ENCODE measurements at regions not wholly inside any gene's neighbourhood (a gene's known extent, or its start where the extent isn't known, plus 50 kb on each side); places are given as distances from the start of the nearest gene placed in this dataset.

DNA sequence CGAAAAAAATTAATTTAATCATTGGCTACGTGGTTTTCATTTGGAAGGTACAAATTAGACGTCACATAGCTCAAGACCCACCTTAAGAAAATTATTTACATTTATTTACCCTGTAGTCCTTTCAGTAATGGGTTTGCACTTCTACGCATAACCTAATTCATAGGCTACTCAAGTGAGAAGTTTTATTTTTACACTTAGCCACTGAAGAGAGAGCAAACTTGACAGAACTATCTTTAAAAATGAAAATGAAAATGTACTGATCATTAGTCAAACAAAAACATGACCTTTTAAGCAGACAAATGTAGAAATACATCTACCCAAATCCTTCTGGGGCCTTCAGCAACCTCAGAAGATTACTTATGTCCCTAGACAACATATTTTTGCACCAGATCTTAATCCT lies 269.4 kb upstream of the TTC14 start:
- TF ChIP-seq EZH2 (IDR thresholded peaks at IDR 0.05; ENCODE audit: borderline replicate concordance, insufficient read depth, low read depth, low read length, poor library complexity, severe bottlenecking) = no peak
- TF ChIP-seq, protein P1, sequence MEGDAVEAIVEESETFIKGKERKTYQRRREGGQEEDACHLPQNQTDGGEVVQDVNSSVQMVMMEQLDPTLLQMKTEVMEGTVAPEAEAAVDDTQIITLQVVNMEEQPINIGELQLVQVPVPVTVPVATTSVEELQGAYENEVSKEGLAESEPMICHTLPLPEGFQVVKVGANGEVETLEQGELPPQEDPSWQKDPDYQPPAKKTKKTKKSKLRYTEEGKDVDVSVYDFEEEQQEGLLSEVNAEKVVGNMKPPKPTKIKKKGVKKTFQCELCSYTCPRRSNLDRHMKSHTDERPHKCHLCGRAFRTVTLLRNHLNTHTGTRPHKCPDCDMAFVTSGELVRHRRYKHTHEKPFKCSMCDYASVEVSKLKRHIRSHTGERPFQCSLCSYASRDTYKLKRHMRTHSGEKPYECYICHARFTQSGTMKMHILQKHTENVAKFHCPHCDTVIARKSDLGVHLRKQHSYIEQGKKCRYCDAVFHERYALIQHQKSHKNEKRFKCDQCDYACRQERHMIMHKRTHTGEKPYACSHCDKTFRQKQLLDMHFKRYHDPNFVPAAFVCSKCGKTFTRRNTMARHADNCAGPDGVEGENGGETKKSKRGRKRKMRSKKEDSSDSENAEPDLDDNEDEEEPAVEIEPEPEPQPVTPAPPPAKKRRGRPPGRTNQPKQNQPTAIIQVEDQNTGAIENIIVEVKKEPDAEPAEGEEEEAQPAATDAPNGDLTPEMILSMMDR (IDR thresholded peaks at IDR 0.05) = no peak
